Cardiac muscle cell (in vitro differentiated cells and primary cell): ENCODE measurements at regions not wholly inside any gene's neighbourhood (a gene's known extent, or its start where the extent isn't known, plus 50 kb on each side); places are given as distances from the start of the nearest gene placed in this dataset.

Experiments
- DNase-seq, 2 donors: peaks; one replicate each; pipeline versions ENCODE4 v3.0.0 to v3.0.0-alpha.2; 2010 to 2017; ENCODE audit warnings: low read depth in 1 of 2, low spot score in 1 of 2
- H3K27ac ChIP-seq: fragments of 200-600 bp; sonication (generic); 2 replicates; pipeline ENCODE4 v1.5.1; 2016
- H3K27me3 ChIP-seq: fragments of 200-600 bp; sonication (generic); 2 replicates; pipeline ENCODE4 v1.6.0; 2016; ENCODE audit warnings: control low read depth
- H3K36me3 ChIP-seq: fragments of 200-600 bp; sonication (generic); 2 replicates; pipeline ENCODE4 v1.5.1; 2016; ENCODE audit warnings: control low read depth
- H3K4me1 ChIP-seq: fragments of 200-600 bp; sonication (generic); 2 replicates; pipeline ENCODE4 v1.8.1; 2017; ENCODE audit warnings: low read depth, mild to moderate bottlenecking, mixed run types
- H3K4me3 ChIP-seq: fragments of 200-600 bp; sonication (generic); 2 replicates; pipeline ENCODE4 v1.5.1; 2016; ENCODE audit warnings: mild to moderate bottlenecking
- H3K9me3 ChIP-seq: fragments of 200-600 bp; sonication (generic); 2 replicates; pipeline ENCODE4 v1.5.1; 2017; ENCODE audit warnings: low read depth, mild to moderate bottlenecking, control low read depth
- CTCF ChIP-seq: IDR thresholded peaks from 2 replicates; pipeline ENCODE4 v1.5.1; 2012; ENCODE audit warnings: low read depth, mild to moderate bottlenecking, low read length

GRCh38 chrX:150202641-150203247 is 160.4 kb upstream of the MAMLD1 start:
- Histone ChIP-seq H3K4me1 (no peaks in the 10 kb centered on the region), H3K4me3 (no peak overlapping the region), H3K27ac (no peak overlapping the region), H3K9me3 (no peaks in the 10 kb centered on the region), H3K27me3 (peaks cover 5% of the 10 kb centered on the region), H3K36me3 (no peaks in the 10 kb centered on the region)
- no peak for TF ChIP-seq CTCF
- peak in 1 of 2 donors; percentile 83 for DNase-seq

- H3K36me3 ChIP-seq: no peaks in the 10 kb centered on the region
- no peak for DNase-seq
- H3K4me1 ChIP-seq: no peaks in the 10 kb centered on the region
- no peak overlapping the region for H3K4me3 ChIP-seq
- TF ChIP-seq CTCF: no peak
- H3K27ac ChIP-seq: no peak overlapping the region
- peaks cover 5% of the 10 kb centered on the region for H3K27me3 ChIP-seq
- no peaks in the 10 kb centered on the region for H3K9me3 ChIP-seq
Measured at GRCh38 chrX:150203248-150203645, 159.9 kb upstream of the MAMLD1 start.

GRCh38 chrX:150205011-150205410 is 158.1 kb upstream of the MAMLD1 start:
- H3K9me3 ChIP-seq: no peaks in the 10 kb centered on the region
- peaks cover 6% of the 10 kb centered on the region for H3K27me3 ChIP-seq
- no peak overlapping the region for H3K27ac ChIP-seq
- no peak for TF ChIP-seq CTCF
- no peaks in the 10 kb centered on the region for H3K36me3 ChIP-seq
- H3K4me3 ChIP-seq: no peak overlapping the region
- DNase-seq: peak in 1 of 2 donors; percentile 52
- H3K4me1 ChIP-seq: no peaks in the 10 kb centered on the region

GRCh38 chrX:150207733-150208132 is 155.4 kb upstream of the MAMLD1 start:
- Histone ChIP-seq H3K4me1 (no peaks in the 10 kb centered on the region), H3K4me3 (no peak overlapping the region), H3K36me3 (no peaks in the 10 kb centered on the region), H3K27me3 (peaks cover 21% of the 10 kb centered on the region), H3K27ac (no peak overlapping the region), H3K9me3 (no peaks in the 10 kb centered on the region)
- DNase-seq: no peak
- no peak for TF ChIP-seq CTCF

- H3K9me3 ChIP-seq: no peaks in the 10 kb centered on the region
- H3K4me1 ChIP-seq: no peaks in the 10 kb centered on the region
- TF ChIP-seq CTCF: no peak
- peaks cover 16% of the 10 kb centered on the region for H3K27me3 ChIP-seq
- DNase-seq: no peak
- H3K4me3 ChIP-seq: no peak overlapping the region
- H3K36me3 ChIP-seq: no peaks in the 10 kb centered on the region
- no peak overlapping the region for H3K27ac ChIP-seq
Measured at GRCh38 chrX:150211988-150212387, 151.1 kb upstream of the MAMLD1 start.
